GM19025 (cell line): ENCODE measurements at regions not wholly inside any gene's neighbourhood (a gene's known extent, or its start where the extent isn't known, plus 50 kb on each side); places are given as distances from the start of the nearest gene placed in this dataset.
"Not testable (repeated sequence)": the region's sequence is repeated elsewhere in the genome, so short reads cannot be mapped to it uniquely, and the experiment has no call there.

Source experiments
- ATAC-seq: cut with Tn5 transposase; IDR thresholded peaks from one replicate; pipeline ENCODE4 v1.9.1; 2021; ENCODE audit warnings: mild to moderate bottlenecking, low read depth, moderate library complexity; ENCODE audit not compliant: unreplicated experiment

DNA sequence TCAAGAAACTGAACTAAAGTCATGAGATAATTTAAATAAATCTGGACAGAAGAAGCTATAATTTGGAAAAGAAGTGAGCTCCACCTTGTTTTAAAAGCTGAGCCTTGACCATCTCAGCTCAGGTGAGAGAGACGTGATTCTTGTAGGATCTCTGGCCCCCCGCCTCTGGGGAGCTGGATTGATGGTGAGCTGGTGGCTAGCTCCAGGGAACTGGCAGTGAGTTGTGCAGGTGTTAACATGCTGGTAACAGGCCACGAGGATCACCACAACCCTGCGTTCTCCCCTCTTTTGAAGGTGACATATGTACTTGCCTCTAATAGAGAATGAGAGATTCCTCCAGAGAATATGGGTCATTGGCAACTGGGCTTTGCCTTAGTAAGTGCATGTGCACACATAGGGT is 485.1 kb downstream of the IRS2 start:
- ATAC-seq, result no peak

DNA sequence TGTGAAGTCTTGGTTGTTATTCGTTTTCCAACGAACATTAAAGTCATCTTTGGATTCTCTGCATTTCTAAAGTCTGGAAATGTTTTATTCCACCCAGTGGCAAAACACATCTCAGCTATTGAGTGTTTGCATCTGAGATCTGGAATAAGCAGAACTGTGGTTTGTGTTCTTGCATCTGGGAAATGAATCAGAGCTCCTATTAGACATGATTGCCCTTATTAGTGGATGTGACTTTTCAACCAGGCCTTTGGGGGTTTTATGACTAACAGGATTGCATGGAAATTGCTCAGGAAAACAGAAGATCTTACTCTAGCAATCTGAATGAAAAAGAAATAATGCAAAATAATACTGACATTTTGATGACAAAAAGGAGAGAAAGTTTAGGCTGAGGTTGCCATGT is 488.8 kb downstream of the IRS2 start:
- ATAC-seq, result no peak

- no peak for ATAC-seq
These were observed 493.2 kb downstream of the IRS2 start for GRCh38 chr13:109293166-109293565.

GRCh38 chr13:109288151-109288709 is 498.2 kb downstream of the IRS2 start:
- ATAC-seq, result no peak

GRCh38 chr13:109287553-109287952 is 498.8 kb downstream of the IRS2 start:
- ATAC-seq, result no peak

- no peak for ATAC-seq
These were observed 500.8 kb downstream of the IRS2 start for GRCh38 chr13:109285586-109285985.

DNA sequence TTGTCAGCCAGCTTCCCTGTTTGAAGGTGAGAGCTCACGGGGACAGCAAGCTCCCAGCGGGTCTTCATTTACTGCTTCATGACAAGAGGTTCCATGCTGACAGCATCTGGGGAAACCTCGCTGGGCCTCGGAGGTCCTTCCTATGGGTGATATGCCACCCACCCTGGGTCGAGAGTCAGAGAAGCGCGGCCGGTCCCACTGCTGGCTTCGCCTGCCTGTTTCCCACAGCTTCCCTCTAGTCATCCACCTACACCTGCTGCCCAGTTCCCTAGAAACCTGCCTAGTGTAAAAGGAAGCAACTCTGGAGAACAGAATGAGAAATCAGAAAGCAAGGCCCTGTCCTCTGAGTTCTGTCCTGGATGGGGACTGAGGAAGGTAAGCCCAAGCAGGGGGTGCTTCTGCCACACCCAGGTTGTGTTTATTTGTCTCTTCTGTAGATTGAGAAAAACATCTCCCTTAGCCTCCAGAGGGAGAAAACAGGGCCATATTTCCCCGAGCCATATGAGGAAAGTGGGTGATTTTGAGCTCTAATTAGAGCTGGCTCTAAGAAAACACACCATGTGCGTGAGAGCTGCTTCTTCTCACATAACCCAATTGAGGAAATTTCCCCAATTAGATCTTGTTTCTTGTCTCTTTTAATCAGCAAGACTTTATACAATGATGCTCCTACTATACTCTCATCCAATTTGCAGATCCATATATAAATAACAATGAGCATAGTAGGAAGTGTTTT is 504.3 kb downstream of the IRS2 start:
- no peak for ATAC-seq

- no peak for ATAC-seq
These were observed 505.1 kb downstream of the IRS2 start for GRCh38 chr13:109281017-109281902.

GRCh38 chr13:109276261-109276660 is 510.1 kb downstream of the IRS2 start:
- ATAC-seq, result no peak

GRCh38 chr13:109275852-109276251 is 510.5 kb downstream of the IRS2 start:
- ATAC-seq, result no peak

DNA sequence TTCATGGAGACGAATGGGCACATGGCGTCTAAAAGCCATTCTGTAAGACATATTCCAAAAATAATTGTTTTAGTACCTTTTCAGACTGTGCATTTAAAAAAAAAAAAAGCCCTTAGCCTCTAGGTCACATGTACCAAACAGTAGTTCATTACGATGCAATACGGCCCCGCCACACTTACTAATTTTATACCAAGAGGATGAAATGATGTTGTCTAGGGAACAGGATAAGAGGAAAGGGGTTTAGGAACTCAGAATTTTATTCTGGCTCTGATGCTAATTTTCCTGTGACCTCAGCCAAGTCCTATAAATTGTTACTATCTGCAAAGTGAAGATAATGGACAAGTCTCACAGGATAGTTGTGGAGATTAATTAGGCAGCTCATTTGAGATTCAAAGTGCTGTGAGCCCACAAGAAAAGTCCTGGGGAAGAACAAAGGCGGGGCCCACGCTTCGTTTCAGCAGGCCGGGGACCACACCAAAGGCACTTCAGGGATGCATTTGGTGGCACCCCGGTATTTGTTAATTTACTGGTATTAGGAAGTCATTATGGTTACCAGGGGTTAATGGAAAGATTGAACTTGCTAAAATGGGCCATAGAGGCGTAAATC is 511.1 kb downstream of the IRS2 start:
- no peak for ATAC-seq

GRCh38 chr13:109274188-109274821 is 512.1 kb downstream of the IRS2 start:
- no peak for ATAC-seq

DNA sequence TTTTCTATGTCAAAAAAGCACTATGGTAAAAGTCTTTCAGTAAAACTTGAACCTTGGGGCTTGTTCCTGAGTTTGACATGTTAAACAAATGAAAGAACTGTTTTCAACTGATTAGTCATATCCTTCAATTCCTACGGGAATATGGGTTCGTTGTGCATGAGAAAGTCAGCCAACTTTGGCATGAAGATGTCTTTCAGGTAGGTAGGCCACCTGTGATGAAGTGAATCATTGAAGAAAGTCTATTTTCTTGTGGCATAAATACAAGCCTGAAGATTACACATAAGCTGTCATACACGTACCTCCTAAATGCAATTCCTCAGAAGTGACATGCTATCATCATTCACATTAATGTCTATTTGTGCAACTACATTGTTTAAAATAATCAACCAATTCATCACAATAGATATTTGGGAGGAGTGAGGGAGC is 513.0 kb downstream of the IRS2 start:
- no peak for ATAC-seq

DNA sequence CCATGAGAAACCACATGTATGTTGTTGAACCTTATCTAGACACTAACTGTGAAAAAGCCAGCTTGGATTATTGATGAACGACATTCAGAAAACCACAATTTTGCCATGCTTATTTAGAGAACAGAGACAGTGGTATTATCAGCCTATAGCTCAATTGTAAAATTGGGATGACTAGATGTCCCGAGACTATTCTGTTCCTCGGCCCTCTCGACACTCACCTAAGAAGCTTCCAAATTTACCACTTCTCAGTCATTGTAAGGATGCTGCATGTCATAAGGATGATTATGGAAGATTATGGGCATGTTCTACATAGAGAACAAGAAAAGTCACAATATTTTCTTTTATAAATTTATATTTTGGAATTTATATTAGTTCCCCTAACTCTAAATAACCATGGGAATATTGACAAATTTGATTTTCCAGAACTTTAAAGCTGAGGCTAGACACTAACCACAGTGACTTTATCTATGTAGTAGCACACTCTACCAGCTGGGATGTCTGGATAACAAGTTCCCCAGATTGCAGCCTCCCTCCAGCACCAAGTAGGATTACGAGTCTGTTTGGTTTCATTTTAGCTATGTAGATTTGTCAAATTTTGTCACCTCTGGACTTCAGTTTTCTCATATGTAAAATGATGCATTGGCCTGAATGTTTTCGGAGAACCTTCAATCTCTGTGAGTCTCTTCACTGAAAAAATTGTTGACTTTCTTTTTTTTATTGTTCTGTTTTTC is 513.6 kb downstream of the IRS2 start:
- no peak for ATAC-seq

DNA sequence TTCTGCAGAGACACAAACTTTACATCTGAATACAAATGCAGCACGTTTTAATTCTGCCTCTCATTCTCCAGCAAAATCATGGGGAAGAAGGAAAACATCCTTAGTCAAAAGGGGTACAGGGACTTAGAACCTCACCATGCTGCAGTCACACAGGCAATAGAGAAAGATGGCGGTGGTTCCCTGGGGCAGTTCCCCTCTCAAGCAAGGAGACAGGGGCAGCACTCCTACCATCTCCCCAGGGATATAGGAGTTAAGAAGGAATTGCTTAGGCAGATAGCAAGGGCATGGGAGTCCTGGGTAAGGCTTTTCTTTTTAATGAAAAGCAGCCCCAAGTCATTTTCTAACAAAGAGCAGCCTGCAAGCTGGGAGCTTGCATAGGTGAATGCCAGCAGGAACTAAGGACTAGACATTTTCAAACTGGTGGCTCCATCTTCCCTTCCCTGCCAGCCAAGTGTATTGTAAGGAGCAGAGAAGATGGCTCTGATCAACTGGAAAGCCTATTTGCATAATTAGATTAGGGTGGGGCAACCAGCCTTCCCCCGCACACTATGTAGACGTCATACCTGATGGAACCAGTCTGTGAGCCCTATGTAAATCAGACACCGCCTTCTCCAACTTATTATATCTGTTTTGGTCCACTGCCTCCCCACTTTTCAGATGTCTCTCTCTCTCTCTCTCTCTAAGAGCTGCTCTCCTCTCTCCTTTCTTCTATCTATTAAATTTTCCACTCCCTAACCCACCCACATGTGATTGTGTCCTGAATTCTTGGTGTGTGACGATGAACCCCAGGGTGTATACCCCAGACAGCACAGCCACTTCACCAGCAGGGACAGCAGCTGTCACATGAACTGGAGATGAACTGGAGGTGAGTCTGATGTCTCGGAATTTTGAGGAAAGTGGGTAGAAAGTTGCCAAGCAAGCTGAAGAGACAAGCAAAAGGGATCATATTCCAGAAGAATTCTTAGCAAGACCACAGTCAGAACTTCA is 514.5 kb downstream of the IRS2 start:
- ATAC-seq, result no peak

DNA sequence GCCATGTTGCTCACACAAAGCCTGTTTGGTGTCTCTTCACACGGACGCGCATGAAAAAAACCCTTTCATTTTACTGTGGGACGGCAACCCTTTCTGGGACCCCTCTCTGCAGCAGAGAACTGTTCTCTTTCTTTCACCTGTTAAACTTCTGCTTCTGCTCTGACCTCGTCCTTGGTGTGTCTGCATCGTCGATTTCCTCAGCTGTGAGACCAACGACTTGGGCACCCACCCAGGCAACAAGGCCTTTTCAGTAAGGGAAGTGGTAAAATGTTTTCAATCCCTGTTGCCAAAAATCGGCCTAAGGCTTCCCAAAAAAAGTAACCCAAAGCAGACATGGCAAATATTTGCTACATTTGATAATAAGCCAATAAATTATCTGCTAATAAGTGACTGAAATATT is 515.3 kb downstream of the IRS2 start:
- no peak for ATAC-seq

- not testable (repeated sequence) for ATAC-seq
These were observed 517.0 kb downstream of the IRS2 start for GRCh38 chr13:109269381-109269780.

DNA sequence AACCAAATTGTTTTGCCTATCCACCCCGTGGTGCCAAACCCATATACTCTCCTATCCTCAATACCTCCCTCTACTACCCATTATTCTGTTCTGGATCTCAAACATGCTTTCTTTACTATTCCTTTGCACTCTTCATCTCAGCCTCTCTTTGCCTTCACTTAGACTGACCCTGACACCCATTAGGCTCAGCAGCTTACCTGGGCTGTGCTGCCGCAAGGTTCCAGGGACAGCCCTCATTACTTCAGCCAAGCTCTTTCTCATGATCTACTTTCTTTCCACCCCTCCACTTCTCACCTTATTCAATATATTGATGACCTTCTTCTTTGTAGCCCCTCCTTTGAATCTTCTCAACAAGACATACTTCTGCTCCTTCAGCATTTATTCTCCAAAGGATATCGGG is 517.9 kb downstream of the IRS2 start:
- not testable (repeated sequence) for ATAC-seq

DNA sequence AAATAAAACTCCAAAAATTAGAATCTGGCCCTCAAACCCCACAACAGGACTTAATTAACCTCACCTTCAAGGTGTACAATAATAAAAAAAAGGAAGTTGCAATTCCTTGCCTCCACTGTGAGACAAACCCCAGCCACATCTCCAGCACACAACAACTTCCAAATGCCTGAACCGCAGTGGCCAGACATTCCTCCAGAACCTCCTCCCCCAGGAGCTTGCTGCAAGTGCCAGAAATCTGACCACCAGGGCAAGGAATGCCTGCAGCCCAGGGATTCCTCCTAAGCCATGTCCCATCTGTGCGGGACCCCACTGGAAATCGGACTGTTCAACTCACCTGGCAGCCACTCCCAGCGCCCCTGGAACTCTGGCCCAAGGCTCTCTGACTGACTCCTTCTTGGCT is 519.0 kb downstream of the IRS2 start:
- ATAC-seq, result not testable (repeated sequence)
